SKM-1 (cell line): ENCODE measurements at regions not wholly inside any gene's neighbourhood (a gene's known extent, or its start where the extent isn't known, plus 50 kb on each side); places are given as distances from the start of the nearest gene placed in this dataset.

Experiments used
- DNase-seq: peaks from one replicate; lab custom pipeline; 2025; ENCODE audit not compliant: unreplicated experiment; lab: John Stamatoyannopoulos, UW

DNA sequence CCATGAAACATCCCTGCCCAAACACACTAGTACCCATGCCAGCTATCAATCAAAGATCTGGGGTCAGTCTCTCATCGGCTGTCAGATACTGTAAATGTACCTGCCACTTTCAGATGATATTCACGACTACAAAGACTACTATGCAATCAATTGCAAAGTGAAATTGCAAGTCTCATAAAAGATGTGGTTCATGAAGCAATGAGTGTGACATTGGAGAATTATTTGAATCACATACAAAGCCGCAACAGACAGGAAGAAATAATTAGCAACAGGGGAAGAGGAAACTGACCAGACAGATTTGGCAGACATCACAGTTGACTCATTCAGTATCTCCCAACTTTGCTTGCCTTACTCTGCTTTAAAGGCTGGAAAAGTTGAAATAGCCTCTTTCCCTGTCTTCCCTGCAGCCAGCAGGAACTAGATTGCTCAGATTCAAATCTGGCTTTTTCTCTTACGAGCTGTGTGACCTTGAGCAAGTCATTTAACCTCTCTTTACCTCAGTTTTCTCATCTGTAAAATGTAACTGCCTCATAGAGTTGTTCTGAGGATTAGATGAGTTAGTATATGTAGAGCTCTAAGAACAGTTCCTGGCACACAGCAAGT lies 95.7 kb upstream of the C3orf80 start:
- DNase-seq: peak; percentile 35

DNA sequence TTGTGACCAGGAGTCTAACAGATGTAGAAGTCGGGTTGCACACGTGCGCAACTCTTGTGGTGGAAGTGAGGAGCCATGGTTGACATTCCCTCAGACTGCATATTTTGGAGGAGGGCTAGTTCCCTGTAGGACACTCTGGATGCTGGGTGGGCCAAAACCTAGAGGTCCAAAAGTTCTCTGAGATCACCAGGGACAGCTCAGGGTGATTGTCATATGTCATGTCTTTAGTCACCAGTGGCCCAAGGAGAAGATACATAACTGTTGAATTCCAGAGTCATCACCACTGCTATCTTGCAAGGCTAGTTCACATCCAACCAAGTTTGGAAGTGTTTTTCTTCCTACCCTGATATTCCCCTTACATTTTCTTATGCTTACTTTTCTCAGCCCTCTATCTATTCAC lies 95.2 kb upstream of the C3orf80 start:
- no peak for DNase-seq

- no peak for DNase-seq
Observed at GRCh38 chr3:160130950-160131349, 94.3 kb upstream of the C3orf80 start.

DNA sequence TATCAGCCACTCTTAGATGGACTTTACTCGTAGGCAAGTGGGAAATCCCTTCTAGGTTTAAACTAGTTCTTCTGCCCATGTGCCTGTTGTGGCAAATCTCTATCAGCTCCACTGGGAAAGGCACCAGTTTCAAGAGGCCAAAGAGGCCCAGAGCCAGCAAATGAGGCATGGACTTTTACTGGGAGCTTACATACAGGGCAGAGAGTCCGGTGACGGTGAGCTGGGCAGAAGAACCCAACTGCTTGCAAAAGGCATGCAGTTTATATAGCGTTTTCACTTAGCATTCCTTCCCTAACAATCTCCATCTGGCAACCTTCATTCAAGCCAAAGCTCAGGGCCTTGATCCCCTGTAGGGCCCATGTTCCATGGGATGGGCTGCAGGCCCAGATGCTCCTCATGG lies 93.0 kb upstream of the C3orf80 start:
- no peak for DNase-seq

GRCh38 chr3:160133757-160134156 lies 91.5 kb upstream of the C3orf80 start:
- no peak for DNase-seq

DNA sequence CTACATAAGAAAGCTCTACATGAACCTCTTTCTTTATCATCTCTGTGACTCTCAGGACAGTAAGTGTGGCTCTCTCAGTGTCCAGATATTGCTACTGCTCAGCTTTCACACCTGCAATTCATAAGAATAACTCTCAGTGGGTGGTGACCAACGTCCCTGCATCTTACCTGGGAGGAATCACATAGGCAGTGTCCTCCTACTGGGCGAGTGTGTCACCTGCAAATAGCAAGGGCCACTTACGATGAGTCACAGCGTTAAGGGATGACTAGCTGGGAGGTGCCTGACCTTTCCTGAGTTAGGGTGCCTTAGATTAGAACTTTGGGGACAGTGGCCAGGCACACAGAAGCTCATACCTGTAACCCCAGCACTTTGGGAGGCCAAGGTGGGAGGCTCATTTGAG lies 90.8 kb upstream of the C3orf80 start:
- DNase-seq: no peak

- peak; percentile 79 for DNase-seq
Observed at GRCh38 chr3:160134964-160135363, 90.3 kb upstream of the C3orf80 start.

DNA sequence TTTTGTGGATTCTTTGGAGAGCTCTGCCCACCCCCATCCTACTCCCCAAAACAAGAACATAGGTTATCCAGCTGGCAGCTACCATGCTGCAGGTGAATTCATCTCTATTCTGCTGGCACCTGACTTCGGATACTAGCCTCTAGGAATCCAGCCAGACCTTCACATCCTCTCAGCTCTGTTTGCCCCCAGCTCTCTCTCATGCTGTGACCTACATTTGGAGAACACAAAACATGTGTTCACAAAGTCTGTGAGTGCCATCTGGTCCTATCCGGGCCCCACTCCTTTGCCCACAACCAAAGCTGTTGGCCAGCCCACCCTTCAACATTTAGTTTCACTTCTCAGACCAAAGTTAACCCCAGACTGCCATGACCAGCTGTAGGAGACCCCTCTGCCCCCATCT lies 89.4 kb upstream of the C3orf80 start:
- no peak for DNase-seq

DNA sequence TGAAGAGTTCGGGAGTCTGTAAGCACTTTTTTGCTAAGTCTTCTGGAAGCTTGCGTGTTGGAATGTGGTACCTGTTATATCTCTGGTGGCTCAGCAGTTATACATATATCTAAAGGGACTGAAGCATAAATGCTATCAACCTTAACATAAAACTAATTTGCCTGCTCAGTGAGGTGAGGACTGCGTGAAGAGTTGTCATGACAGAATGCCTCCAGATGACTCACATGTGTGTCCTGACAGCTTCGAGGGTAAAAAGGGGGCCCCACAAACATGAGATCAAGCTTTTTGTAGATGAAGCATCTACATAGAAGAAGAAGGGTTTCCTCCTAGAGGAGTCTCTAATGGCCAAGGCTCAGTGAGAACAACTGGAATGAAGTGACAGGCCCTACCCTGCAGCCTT lies 88.8 kb upstream of the C3orf80 start:
- DNase-seq: no peak

- no peak for DNase-seq
Observed at GRCh38 chr3:160139291-160139690, 85.9 kb upstream of the C3orf80 start.

GRCh38 chr3:160140756-160141155 lies 84.5 kb upstream of the C3orf80 start:
- no peak for DNase-seq

GRCh38 chr3:160141485-160142185 lies 83.6 kb upstream of the C3orf80 start:
- DNase-seq: no peak

DNA sequence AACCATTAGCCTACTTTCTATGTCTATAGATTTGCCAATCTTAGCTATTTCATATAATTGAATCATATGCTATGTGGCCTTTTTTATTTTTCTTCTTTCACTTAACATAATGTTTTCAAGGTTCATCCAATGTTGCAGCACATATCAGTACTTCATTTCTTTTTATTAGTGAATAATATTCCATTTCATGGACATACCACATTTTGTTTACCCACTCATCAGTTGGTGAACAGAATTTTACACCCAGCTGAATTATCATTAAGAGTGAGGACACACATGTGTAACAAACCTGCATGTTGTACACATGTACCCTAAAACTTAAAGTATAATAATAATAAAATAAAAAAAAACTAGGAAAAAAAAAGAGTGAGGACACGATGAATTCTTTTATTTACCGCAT lies 81.7 kb upstream of the C3orf80 start:
- no peak for DNase-seq

DNA sequence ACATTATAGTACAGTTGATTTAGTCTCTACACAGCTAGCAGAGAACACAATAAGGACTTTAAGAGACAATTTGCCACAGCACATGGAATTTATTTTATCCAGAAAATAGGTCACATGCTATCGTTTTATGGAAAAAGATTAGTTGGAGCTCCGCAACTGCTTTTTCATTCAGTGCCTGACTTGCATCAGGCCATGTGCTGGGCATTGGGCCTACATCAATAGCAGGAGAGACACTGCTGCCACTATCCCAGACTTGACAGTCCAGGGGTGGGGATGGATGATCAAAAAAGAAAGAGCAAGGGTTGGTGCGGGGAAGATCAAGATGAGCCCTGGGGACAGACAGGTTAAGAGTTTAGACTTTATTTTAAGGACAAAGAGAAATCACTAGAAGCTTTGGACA lies 75.2 kb upstream of the C3orf80 start:
- DNase-seq: no peak

DNA sequence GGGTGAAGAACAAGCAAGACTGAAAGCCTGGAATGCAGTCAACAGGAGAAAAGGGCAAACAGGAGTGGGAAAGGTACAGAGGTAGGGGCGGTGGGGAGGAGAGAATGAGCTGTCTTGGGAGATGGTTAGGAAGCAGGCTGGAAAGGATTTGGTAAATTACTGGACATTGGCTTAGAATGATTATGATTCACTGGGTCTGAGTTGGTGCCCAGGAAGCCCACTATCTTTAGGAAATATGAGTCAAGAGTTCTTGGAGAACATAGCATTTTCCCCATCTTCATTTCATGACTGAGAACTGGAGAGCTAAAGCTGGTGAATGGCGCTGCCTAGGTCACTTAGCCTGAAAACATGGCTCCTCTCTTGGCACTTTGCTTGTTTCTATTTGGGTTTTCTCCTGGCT lies 74.7 kb upstream of the C3orf80 start:
- no peak for DNase-seq

DNA sequence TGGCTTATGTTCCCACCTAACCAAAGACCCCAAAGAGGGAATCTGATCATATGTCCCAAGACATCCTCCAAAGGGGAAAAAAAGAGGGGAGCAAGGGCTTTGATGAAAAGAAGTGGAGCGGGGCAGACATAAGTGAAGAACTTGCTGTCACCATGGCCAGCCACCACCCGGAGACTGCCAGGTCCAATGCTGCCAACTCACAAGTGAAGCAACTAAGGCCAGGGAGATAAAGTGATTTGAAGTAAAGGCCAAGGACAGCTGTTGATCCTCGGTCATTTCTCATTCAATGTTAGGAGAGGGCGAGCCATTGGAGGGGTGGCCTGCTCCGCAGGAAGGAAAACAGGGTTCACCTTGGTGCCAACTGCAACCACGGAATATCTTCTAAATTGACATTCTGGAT lies 72.6 kb upstream of the C3orf80 start:
- no peak for DNase-seq

DNA sequence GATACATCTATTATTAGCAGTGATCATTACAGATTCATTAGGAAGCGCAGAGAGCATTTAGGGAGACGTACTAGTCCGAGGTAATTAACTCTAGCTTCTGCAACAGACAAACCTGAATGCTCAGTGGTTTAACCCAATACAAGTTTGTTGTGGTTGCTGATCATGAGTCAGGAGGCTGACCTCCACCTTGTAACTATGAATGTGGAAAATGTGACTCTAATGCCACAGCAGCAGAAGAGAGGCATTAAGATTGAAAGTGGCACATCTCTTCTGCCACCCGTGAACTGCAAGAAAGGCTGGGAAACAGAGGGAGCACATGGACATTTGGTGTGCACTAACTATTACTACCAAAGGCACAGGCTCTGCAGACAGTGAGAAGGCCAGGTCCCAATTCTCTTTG lies 71.2 kb upstream of the C3orf80 start:
- no peak for DNase-seq

DNA sequence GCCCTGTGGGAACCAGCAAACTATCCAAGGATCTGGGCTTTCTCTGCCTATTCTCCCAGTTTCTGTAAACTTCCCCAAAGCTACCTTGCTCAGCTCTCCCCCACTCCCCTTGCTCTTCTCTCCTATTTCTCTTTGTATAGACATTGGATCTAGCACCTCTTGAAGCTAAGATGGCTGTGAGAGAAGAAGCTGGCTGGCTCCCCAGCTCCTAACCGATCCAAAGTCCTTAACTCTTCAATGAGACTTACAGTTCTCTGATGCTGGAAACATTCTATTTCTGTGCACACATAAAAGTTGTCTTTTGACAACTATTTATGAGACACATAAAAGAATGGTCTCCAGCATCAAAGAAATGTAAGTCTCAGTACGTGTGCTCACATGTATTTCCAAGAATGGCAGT lies 70.6 kb upstream of the C3orf80 start:
- DNase-seq: no peak

- no peak for DNase-seq
Observed at GRCh38 chr3:160157321-160157720, 67.9 kb upstream of the C3orf80 start.

GRCh38 chr3:160159341-160159740 lies 65.9 kb upstream of the C3orf80 start:
- no peak for DNase-seq

DNA sequence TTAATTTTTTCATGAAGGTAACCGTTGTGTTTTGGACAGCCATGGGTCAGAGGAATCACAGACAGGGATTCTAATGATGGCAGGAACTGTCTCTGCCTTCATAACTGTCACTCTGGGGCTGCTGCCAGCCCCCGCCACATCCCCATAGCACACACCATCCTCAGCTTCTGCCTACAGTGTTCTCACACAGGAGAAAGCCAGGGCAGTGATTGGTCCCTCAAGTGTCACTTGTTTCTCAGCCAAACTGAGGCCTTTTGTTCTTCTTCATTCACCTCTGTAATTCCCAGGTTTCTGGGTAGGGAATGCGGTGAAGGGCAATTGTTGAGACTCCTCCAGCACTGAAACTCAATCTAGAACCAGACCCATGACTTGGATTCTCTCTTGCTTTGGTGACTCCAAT lies 65.4 kb upstream of the C3orf80 start:
- DNase-seq: no peak

DNA sequence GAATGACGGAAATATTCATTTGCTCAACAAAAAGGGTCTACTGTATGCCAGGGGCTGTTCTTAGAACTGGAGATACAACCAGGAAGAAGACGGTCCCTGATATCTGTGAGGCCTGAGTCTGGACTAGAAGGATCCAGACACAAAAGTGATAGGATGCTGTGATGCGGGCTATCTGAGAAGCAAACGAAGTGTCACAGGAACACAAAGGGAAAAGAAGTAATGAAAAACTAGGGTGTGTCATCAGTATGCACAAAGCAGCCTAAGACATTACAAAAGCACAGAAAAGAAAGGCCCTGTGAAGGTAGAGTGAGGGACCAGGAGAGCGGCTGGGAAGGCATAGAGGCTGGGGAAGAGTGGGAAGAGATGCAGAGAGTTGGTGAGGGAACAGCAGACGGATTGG lies 63.3 kb upstream of the C3orf80 start:
- no peak for DNase-seq

DNA sequence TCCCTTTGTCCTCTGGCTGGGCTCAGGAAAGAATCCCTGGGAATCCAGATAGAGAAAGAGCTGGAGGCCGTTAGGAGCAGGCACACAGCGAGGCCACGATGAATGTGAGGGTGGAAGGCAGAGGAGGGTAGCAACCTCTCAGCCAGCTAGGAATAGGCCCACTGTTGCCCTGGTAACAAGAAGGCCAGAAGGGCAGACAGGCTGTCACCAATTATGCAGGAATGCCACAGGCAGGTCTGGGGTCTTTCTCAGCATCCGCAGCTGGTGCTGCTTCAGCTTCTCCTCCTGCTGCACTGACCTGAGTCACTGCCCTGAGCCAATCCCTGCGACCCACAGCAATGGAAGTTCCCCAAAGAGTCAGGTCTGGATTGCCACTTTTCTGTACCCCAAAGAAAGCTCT lies 62.8 kb upstream of the C3orf80 start:
- DNase-seq: no peak
